CD4-positive, alpha-beta T cell treated with Interleukin-15 for 1 hour (primary cell): ENCODE measurements at regions not wholly inside any gene's neighbourhood (a gene's known extent, or its start where the extent isn't known, plus 50 kb on each side); places are given as distances from the start of the nearest gene placed in this dataset.
"Not testable (repeated sequence)": the region's sequence is repeated elsewhere in the genome, so short reads cannot be mapped to it uniquely, and the experiment has no call there.

Experiments
- DNase-seq: peaks from one replicate; pipeline ENCODE4 v3.0.0-alpha.2; 2020

DNA sequence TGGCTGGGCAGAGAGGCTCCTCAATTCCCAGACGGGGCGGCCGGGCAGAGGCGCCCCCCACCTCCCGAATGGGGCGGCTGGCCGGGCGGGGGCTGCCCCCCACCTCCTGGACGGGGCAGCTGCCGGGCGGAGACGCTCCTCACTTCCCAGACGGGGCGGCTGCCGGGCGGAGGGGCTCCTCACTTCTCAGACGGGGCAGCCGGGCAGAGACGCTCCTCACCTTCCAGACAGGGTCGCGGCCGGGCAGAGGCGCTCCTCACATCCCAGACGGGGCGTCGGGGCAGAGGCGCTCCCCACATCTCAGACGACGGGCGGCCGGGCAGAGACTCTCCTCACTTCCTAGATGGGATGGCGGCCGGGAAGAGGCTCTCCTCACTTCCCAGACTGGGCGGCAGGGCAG lies 214.1 kb downstream of the SOX2 start:
- DNase-seq, result not testable (repeated sequence)

DNA sequence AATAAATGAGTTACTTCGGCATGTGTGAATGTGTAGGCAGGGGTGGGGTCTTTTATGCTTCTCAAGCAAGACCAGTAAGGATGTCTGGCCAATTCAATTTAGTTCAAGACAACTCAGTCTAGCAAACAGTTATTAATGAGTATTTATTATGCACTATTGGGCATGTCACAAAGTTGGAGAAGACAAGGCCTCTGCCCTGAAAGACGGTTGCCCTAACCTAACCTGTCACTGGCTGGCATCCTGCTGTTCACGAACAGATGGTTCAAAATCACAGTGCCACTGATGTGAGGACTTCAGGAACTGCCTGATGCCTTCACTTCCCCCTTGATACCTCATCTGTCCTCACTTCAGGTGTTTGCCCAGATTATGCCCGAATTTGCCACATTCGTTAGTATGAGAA lies 217.8 kb downstream of the SOX2 start:
- no peak for DNase-seq

DNA sequence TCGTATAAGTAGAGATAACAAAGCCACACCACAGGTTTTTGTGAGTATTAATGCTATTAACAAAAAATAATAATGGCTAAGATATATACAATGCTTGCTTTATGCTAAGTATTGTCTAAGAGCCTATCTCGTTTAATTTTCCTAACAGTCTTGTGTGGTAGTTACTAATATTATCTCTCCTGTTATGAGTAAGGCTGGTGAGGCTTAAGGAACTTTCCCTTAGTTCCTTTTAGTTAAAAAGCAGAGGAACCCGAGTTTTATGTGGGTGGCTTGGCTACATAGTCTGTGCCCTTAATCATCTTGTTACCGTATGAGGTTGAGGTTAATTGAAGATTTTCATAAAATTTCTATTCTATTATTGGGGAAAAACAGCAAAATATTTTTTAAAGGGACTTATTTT lies 218.4 kb downstream of the SOX2 start:
- DNase-seq, result no peak

DNA sequence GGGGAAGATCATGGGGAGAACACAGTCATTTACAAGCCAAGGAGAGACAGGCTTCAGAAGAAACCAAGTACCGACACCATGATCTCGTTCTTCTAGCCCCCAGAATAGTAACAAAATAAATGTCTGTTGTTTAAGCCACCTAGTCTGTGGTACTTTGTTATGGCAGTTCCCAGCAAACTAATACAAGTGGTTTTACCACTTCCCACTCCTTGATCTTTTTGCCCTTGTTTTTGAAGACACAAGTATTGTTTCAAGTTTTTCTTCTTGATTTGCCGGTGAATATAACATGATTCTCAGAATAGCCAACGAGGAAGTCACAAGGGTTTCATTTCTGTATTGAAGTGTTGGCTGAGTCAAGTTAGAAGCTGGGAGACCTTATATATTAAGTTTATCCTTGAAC lies 220.3 kb downstream of the SOX2 start:
- no peak for DNase-seq

DNA sequence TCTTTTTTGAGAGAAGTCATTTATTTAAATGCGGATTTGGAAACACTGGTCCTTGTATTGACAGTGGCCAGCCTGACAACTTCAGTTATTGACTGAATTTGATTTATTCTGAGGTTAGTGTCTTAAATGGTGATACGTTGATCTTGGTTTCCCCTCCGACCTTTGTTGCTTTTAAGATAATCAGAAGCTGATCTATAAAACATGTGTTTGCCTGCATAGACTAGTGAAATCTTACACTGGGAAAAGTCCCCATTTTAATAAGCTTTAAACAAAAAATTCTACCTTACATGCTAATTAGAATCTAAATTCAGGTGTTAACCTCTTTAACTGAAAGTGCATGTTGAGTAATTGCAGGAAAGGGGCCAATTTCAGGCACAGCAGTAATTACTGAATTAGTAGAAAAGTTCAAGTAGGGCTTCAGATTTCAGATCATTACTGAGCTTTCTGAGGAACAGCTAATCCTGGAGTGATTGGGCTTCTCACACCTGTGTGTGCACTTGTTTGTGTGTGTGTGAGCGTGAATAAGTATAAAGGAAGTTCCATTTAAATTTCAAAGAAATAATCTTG lies 221.4 kb downstream of the SOX2 start:
- DNase-seq, result no peak

DNA sequence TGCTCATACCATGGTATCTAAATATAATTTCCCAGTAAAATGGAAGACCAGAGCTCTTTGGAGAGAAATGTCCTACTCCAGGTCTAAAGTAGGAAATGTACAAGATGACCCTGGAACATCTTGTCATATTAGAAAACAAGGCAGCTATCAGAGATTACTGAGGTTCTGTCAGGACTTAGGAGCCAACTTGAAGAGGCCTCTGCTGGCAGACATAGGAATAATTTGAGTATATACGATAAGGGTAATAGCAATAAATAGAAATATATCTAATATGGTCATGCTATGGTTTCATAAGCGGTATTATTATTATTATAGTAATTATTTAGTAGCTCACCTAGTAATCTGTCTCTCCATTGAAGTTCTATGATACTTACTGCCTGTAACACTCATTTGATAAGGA lies 224.2 kb downstream of the SOX2 start:
- no peak for DNase-seq

DNA sequence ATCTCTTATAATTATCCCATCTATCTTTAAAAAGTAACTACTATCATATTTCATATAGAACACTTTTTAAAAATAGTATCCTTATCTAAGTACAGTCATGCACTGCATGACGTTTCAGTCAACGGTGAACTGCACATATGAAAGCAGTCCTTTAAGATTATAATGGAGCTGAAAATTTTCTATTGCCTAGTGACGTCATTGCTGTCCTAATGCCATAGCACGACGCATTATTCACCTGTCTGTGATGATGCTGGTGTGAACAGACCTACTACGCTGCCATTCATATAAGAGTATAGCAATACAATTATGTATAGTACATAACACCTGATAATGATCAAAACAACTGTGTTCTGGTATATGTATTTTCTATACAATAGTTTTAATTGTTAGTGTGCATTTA lies 225.0 kb downstream of the SOX2 start:
- DNase-seq, result no peak

DNA sequence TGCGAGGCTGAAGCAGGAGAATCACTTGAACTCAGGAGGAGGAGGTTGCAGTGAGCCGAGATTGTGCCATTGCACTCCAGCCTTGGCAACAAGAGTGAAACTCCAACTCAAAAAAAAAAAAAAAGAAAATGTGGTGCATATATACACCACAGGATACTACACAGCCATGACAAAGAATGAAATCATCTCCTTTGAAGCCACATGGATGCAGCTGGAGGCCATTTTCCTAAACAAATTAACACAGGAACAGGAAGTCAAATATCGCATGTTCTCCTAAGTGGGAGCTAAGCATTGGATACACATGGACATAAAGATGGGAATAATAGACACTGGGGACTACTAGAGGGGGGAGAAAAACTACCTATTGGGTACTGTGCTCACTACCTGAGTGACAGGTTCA lies 226.9 kb downstream of the SOX2 start:
- DNase-seq, result not testable (repeated sequence)

DNA sequence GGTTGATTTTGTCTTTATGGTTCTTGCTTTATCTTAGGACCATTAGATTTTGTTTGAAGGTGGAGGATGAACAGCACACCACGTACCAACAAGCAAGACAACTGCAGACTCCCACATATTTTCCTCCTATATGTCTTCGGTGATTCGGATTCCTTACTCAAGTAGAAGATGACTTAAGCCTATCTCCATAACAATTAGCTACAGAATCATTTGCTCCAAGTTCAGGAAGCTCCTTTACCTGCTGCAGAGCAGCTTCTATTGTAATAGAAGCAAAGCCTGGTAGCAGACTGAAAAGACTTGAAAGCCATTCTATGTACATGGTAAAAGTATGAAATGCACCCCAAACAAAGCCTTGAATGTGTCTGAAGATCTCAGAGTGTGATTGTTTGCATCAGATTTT lies 229.0 kb downstream of the SOX2 start:
- DNase-seq, result no peak

DNA sequence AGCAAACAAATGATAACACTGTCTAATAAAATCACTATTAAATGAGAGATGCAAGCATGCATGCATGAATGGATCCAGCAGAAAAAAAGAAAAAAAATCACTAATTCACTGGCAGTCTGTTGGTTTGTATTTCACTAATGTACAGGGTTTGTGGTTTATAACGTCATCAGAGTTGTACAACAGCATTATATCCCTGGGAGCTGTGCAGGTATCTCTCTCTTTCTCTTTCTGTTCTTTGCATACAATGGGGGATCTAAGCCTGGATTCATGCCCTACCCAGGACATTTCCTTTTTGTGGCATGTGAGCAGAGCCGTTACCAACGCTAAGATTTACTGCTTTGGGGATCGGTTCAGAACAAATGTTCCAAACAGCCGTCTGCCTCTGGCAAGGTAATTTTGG lies 229.5 kb downstream of the SOX2 start:
- no peak for DNase-seq

DNA sequence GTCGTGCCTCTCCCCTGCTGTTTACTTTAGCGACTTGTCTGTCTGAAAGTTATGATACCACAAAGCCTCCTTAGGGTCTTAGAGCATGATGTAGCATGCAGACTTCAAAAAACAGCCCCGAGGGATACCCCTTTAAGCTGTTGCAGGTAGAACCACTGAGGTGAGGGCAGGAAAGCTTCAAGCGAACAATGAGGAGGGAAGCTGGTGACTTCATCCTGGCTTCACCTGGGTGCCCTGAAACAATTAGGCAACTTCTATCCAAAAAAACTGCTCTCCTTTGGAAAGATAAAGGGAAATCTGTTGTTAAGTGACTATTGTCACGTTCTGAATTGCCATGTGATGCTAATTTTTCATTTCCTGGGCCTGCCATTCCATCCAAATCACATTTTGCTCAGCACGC lies 231.6 kb downstream of the SOX2 start:
- DNase-seq, result no peak

DNA sequence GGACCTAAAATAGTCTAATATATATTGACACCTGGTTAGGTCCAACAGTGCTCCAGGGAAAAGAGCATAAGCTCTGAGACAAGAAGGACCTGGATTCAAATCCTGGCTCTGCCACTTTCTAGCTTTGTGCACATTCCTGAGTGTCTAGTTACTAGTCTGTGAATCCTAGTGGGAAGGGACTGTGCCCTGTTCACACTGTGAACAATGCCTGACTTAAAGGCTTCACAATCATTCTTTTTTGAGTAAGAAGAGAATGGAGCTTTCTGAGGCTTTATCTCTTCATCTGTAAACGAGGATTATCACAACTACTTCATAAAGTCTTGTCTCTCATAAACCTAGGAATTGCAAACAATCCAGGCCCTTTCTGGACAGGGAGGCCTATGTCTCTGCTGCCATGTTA lies 235.9 kb downstream of the SOX2 start:
- DNase-seq, result no peak

DNA sequence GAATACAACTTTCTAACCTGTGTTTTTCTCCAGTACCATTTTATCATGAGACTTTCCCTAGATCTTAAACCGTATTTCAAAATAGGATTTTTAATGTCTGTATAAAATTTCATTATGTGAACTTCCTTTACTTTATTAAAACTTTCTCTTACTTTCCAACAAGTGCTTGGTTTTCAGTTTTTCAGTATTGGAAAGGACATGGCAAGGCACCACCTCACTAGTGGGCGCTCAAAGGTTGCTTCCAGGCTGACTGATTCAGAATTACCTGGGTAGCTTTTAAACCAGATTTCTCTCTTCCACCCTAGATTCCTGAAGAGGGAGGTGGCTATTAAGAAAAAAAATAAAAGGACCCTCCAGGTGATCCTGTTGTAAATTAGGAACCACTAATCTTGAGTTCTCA lies 236.6 kb downstream of the SOX2 start:
- no peak for DNase-seq

DNA sequence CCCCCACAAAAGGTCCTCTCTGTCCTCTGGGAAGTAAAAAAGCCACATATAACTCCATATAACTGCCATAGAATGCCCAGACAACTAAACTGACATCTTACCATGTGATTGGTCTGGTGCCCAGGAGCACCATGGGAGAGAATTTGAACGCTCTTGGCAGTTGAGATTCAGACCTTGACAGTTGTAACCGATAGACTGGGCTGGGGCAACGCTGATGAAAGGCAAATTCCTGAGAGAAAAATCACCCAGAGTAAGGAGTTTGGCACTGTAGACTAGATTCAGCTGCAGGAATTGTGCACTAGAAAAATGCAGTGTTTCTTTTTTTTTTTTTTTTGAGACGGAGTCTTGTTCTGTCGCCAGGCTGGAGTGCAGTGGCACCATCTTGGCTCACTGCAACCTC lies 240.5 kb downstream of the SOX2 start:
- no peak for DNase-seq

DNA sequence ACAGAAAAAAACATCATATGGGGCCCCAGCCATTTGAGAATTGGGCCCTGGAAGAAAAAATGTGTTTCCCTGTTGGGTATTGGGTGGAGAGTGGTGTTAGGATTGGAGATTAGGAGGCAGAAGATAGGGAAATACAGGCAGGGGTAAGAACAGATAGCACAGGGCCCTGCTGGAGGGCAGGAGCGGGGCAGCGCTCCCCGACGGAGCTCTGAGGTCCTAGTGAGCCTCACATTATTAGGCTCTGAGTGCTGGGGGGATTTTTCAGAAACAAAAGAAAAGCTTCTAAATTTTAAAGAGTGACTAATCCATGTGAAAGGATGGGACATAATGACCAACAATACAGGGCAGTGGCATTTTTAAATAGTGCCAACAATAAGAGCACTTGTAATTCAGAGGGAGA lies 241.2 kb downstream of the SOX2 start:
- DNase-seq, result no peak

DNA sequence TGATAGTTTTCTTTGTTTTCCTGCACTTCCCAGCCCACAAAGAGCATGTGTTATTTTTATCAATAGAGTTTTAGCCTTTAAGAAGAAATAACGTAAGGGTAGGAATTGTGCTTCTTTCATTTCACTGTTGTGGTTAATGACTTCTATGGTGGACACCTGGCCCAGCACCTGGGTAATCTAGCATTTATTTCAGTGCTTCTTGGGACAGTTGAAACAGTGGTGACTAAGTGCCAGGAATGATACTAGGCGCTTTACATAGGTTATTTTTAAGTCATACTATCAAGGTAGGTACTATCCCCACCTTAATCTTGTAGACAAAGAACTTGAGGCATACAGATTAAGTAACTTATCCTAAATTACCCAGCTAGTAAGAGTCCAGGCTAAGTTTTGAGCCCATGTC lies 243.8 kb downstream of the SOX2 start:
- no peak for DNase-seq

DNA sequence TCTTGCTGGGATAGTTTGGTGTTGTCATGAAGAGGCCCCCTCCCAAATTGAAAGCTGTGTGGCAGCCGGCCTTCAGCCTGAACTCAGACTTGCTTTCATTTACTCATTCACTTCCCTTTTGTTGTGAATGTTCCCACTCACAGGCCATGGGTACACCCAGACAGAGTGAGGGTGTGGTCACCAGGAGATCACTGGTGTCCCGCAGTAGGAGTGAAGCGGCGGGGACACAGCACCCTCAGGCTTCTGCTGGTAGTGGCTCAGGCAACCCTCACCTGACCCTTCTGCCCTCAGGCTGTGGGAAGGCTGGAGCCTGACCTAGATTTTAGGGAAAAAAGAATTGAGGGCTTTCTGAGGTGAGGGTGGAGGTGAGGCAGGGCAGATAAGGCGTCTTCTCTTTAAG lies 244.4 kb downstream of the SOX2 start:
- DNase-seq, result no peak

DNA sequence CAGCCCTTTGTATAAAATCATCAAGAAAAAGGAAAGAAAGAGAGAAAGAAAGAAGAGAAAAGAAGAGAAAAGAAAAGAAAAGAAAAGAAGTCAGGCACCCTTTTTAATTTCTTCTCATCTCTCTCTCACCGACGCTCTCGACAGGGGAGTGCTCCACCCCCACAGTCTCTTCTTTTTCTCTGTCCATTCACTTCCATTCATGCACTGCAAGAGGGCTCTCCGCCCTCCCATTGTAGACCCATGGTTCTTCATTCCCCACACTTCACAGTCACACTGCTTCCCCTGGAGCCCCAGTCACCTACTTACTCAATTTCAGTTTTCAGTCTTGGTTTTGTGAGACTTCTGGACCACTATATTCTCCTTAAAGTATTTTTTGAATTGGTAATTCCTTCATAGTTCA lies 254.7 kb downstream of the SOX2 start:
- DNase-seq, result no peak

DNA sequence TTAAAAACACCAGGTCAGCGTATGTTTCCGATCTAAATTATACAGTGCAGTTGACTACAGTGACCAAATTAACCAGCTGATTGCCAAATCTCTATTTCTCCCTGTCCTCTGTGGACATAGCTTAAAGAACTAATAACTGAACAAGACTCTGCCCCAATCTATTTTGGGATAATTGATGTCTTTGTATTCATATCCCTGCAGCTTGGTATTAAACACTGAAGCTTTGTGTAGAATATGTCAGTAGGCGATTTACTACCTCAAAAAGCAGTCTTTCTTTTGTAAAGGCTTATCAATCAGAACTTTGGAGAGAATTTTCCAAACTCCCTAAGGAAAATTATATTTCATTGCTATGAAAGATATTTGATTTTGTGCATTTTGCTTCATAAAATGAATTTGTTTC lies 258.2 kb downstream of the SOX2 start:
- DNase-seq, result no peak

DNA sequence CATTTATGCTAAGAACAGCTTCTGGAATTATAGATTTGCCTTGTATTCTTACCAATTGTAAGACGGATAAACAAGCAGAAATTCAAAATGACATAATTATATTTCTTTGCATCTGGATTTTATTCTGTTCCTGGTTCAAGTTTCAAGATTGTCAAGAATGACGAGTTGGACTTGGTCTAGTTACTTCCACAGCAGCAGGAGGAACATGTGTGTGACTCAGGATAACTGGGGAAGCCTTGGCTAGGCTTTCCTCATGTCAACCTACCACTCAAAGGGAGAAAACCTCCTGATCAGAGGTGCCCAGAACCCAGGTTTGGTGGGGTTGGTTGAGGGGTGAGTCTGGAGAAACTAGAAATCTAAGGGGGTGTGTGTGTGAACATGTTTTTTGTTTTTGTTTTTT lies 259.7 kb downstream of the SOX2 start:
- no peak for DNase-seq

DNA sequence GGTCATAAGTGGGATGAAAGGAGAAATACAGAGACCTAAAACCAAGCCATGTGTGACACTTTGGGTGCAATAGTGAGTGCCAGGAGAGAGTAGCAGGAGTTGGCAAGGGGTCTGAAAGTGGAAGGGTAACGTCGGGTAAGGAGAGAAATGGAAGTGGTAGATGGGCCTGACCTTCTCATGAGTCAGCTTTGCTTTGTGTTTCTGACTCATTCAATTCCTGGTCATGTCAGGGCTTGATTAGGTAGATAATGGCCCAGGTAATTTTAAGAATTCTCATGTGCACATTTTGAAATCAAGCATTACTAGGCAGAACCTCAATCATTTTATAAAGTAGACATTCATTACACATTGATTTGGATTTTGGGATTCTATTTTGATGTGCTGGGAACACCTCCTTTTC lies 262.5 kb downstream of the SOX2 start:
- DNase-seq, result no peak

DNA sequence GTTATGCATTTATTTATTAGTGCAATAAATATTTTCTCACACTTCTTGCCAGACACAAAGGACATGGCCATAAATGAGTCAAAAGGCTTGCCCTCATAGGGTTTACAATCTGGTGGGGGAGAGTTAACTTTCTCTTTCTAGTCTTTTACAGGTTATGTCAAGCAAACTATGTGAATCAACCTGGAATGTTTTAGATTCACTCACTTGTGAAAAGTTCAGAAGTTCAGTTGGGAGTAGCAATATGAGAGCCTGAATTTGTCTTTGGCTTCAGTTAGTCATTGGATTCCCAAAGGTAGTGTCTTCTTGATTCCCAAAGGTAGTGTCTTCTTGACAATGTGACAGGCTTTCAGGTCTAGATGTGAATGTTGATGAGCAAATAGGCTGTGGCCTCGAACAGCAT lies 264.8 kb downstream of the SOX2 start:
- DNase-seq, result no peak

DNA sequence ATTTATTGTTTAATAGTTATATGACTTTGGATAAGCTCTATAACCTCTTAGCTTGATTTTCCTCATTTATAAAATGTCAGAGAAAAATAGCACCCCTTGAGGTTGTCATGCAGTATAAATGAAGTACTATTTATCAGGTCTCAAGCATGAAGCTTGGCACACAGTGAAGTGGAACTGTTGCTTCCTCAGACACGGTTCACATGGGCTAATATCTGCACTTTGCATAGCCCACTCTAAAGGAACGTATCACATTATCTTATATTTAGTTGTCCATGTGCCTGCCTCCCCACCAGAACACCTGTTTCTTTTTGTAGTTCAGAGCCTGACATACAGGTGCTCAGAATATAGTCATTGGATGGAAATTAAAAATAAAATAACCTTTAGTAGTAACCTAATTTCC lies 273.7 kb downstream of the SOX2 start:
- no peak for DNase-seq

DNA sequence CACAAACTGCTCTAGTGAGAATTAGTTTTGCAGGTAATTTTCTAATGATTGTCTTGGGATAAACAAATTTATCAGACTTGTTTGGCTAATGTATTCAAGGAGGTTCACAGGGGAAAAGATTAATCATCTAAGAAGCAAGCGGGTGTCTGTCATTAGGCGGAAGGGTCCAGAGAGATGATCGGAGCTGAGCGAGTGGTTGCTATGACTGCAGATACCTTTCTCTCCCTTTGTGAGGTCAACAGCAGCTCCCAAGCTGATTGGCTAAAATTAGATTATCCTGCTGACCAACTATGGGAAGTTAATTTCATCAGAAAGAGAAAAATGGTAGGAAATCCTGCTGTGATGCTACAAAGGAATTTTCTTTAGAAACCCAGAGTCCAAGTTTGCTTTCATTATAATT lies 276.0 kb downstream of the SOX2 start:
- DNase-seq, result no peak

DNA sequence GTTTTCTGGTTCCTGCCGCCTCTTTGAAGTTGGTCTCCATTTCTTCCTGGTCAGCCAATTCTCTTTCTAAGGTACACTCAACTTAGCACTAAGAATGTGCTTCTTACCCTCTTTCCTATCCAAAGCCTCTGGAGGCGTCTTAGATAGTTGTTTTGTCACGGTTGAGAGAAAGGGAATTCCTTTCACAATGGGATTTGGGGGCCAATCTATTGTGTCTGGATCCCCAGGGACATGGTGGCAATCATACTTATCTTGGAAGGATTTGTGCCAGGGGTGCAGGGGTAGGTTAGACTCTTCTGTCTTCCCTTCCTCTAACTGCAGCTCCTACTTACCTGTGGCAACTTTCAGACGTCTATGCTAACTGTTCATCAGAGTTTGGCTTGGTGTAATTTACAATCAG lies 287.1 kb downstream of the SOX2 start:
- DNase-seq, result no peak

DNA sequence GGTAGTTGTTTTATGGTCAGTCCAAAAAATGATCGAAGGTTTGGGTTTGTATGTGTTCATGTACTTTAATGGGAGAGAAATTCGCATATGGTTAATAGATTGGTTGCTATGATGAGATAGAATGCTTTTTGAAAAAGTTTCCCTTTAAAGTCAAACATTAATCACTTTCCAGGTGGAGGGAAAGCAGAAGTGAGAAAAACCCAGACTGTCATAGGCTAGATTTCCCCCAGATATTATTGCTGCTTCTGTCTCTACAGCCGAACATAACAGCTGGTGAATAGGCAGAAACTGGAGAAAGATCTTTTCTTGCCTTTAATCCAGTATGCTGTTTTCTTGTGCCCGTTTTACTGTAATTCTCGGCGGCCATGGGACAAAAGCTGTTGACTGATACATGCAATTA lies 287.6 kb downstream of the SOX2 start:
- DNase-seq, result no peak
